IMR-90 (cell line): ENCODE measurements at regions not wholly inside any gene's neighbourhood (a gene's known extent, or its start where the extent isn't known, plus 50 kb on each side); places are given as distances from the start of the nearest gene placed in this dataset.
"Not testable (repeated sequence)": the region's sequence is repeated elsewhere in the genome, so short reads cannot be mapped to it uniquely, and the experiment has no call there.

ENCODE experiments used
- ATAC-seq: fragments of 200-7000 bp; cut with Tn5 transposase; 2 replicates; pipeline ENCODE4 v1.9.1; 2020; ENCODE audit warnings: low read depth, mild to moderate bottlenecking, moderate library complexity
- BruUV-seq: library from RNA; stranded (reverse); fragments of 400-500 nt; replicated peaks from 2 replicates; lab custom pipeline; 2021; lab: Mats Ljungman, UMichigan
- CTCF ChIA-PET: fragments of 300-600 bp; formaldehyde crosslinking; extraction: SDS; loops from one replicate; lab custom pipeline; 2021; ENCODE audit warnings: antibody characterized with exemption; lab: Yijun Ruan, JAX
- POLR2A ChIA-PET: fragments of 300-600 bp; sonication (Branson Sonifier 250); formaldehyde crosslinking; loops from one replicate; lab custom pipeline; 2022; ENCODE audit warnings: antibody characterized with exemption; ENCODE audit not compliant: unreplicated experiment; lab: Charles Lee
- DNase-seq: peaks from one replicate; pipeline ENCODE4 v3.0.0; 2013
- H2AFZ ChIP-seq: replicated peaks from 2 replicates; pipeline ENCODE3; 2013; ENCODE audit warnings: low read length, mild to moderate bottlenecking; ENCODE audit not compliant: poor library complexity
- H2AK5ac ChIP-seq: 2 replicates; pipeline ENCODE4 v1.6.1; 2013; ENCODE audit warnings: low read depth, low read length, inconsistent platforms
- H2AK9ac ChIP-seq: replicated peaks from 2 replicates; pipeline ENCODE3; 2013; ENCODE audit warnings: mild to moderate bottlenecking, low read depth, low read length, moderate library complexity; ENCODE audit not compliant: poor library complexity
- H2BK120ac ChIP-seq: 2 replicates; pipeline ENCODE4 v1.6.1; 2013; ENCODE audit warnings: low read depth, low read length, inconsistent platforms
- H2BK15ac ChIP-seq: 3 replicates; pipeline ENCODE4 v1.6.1; 2013; ENCODE audit warnings: low read depth, low read length, inconsistent platforms
- H2BK20ac ChIP-seq: 2 replicates; pipeline ENCODE4 v1.6.1; 2013; ENCODE audit warnings: low read depth, mild to moderate bottlenecking, inconsistent platforms, low read length, moderate library complexity
- H2BK5ac ChIP-seq: 2 replicates; pipeline ENCODE4 v1.6.1; 2013; ENCODE audit warnings: mild to moderate bottlenecking, low read depth, low read length, inconsistent platforms; ENCODE audit not compliant: poor library complexity, severe bottlenecking
- H3K14ac ChIP-seq: replicated peaks from 2 replicates; pipeline ENCODE4 v1.6.1; 2013; ENCODE audit warnings: low read depth, low read length, inconsistent platforms
- H3K18ac ChIP-seq: 2 replicates; pipeline ENCODE4 v1.6.1; 2013; ENCODE audit warnings: low read depth, low read length, control low read depth
- H3K23ac ChIP-seq: 2 replicates; pipeline ENCODE4 v1.6.1; 2013; ENCODE audit warnings: low read depth, low read length, inconsistent platforms
- H3K27ac ChIP-seq: 2 replicates; pipeline ENCODE4 v1.5.1; 2013; ENCODE audit warnings: mild to moderate bottlenecking, control low read depth, low read length; ENCODE audit not compliant: insufficient read depth
- H3K27me3 ChIP-seq: 2 replicates; pipeline ENCODE4 v1.6.1; 2013; ENCODE audit warnings: low read length; ENCODE audit not compliant: control insufficient read depth, insufficient read depth
- H3K36me3 ChIP-seq: 2 replicates; pipeline ENCODE4 v1.6.1; 2013; ENCODE audit warnings: low read length, mixed read lengths; ENCODE audit not compliant: control insufficient read depth, insufficient read depth
- H3K4ac ChIP-seq: 2 replicates; pipeline ENCODE4 v1.6.1; 2013; ENCODE audit warnings: low read depth, low read length, inconsistent platforms
- H3K4me1 ChIP-seq: 2 replicates; pipeline ENCODE4 v1.6.1; 2013; ENCODE audit warnings: low read length, mixed read lengths; ENCODE audit not compliant: control insufficient read depth, insufficient read depth
- H3K4me2 ChIP-seq: 2 replicates; pipeline ENCODE4 v1.6.1; 2013; ENCODE audit warnings: low read depth, mild to moderate bottlenecking, control low read depth, low read length, moderate library complexity
- H3K4me3 ChIP-seq: 2 replicates; pipeline ENCODE4 v1.5.1; 2013; ENCODE audit warnings: low read depth, mild to moderate bottlenecking, control low read depth, low read length, moderate library complexity; ENCODE audit not compliant: insufficient read depth
- H3K56ac ChIP-seq: 2 replicates; pipeline ENCODE4 v1.6.1; 2013; ENCODE audit warnings: low read length, inconsistent platforms; ENCODE audit not compliant: insufficient read depth; ENCODE audit errors: extremely low read depth
- H3K79me1 ChIP-seq, 2 experiments: 2 replicates each; pipeline ENCODE4 v1.6.1; 2013; ENCODE audit warnings: low read length in 2 of 2, inconsistent platforms in 1 of 2, low read depth in 1 of 2
- H3K9ac ChIP-seq: 2 replicates; pipeline ENCODE4 v1.6.1; 2013; ENCODE audit warnings: low read depth, low read length, control low read depth
- H3K9me1 ChIP-seq: 2 replicates; pipeline ENCODE4 v1.6.1; 2013; ENCODE audit warnings: low read length, inconsistent platforms; ENCODE audit not compliant: insufficient read depth
- H3K9me3 ChIP-seq: 2 replicates; pipeline ENCODE4 v1.6.1; 2013; ENCODE audit warnings: low read length; ENCODE audit not compliant: control insufficient read depth, insufficient read depth
- H4K20me1 ChIP-seq: 2 replicates; pipeline ENCODE4 v1.6.1; 2013; ENCODE audit warnings: low read length, inconsistent platforms; ENCODE audit not compliant: insufficient read depth
- H4K5ac ChIP-seq: 2 replicates; pipeline ENCODE4 v1.6.1; 2013; ENCODE audit warnings: mild to moderate bottlenecking, low read depth, low read length, control low read depth
- H4K8ac ChIP-seq, 2 experiments: 2 replicates each; pipeline ENCODE4 v1.6.1; 2013; ENCODE audit warnings: low read depth in 2 of 2, low read length in 2 of 2, control low read depth in 1 of 2, inconsistent platforms in 1 of 2
- H4K91ac ChIP-seq: 2 replicates; pipeline ENCODE4 v1.6.1; 2013; ENCODE audit warnings: low read depth, low read length, inconsistent platforms; ENCODE audit not compliant: insufficient read depth
- WGBS, 2 experiments: methylation state at CpG; one replicate each; pipeline versions ENCODE4 v1.1.5 to v1.1.7; 2013; ENCODE audit warnings: missing lambda C conversion rate in 2 of 2; ENCODE audit not compliant: insufficient read length in 1 of 2; ENCODE audit errors: extremely low coverage in 2 of 2; 5-methylcytosine and 5-hydroxymethylcytosine counted together
- dilution Hi-C: fragments of 300-500 bp; cut with HindIII; formaldehyde crosslinking; loops from one replicate; pipeline ENCODE4 v1.14.3; 2018; ENCODE audit warnings: low sequenced_read_pairs; ENCODE audit not compliant: unreplicated experiment
- in situ Hi-C: fragments of 300-500 bp; cut with MboI; formaldehyde crosslinking; loops from 3 replicates; pipeline ENCODE4 v1.14.3; 2019; ENCODE audit warnings: low sequenced_read_pairs, inconsistent platforms, mixed read lengths
- intact Hi-C: fragments of 100-400 bp; cut with micrococcal nuclease; formaldehyde crosslinking; loops from 2 replicates; pipeline ENCODE4 v1.10.0; 2022

GRCh38 chr2:87678742-87679173 is 69.1 kb upstream of the PLGLB2 start:
- POLR2A ChIA-PET, in situ Hi-C loops, CTCF ChIA-PET: not testable (repeated sequence)

GRCh38 chr2:87679950-87680349 is 67.9 kb upstream of the PLGLB2 start:
- H3K27ac ChIP-seq, H3K4me2 ChIP-seq, H4K5ac ChIP-seq, H2AK9ac ChIP-seq, DNase-seq, H2BK120ac ChIP-seq, H3K9me1 ChIP-seq, in situ Hi-C loops, H3K27me3 ChIP-seq, H3K9me3 ChIP-seq, CTCF ChIA-PET, intact Hi-C loops, H3K14ac ChIP-seq, H3K18ac ChIP-seq, H4K20me1 ChIP-seq, H2AK5ac ChIP-seq, H3K4me1 ChIP-seq, H3K56ac ChIP-seq, H2BK5ac ChIP-seq, H3K36me3 ChIP-seq, dilution Hi-C loops, H3K9ac ChIP-seq, POLR2A ChIA-PET, BruUV-seq, H3K4ac ChIP-seq, H2BK15ac ChIP-seq, H4K8ac ChIP-seq, H4K91ac ChIP-seq, H2BK20ac ChIP-seq, H3K23ac ChIP-seq, ATAC-seq, H3K4me3 ChIP-seq, H2AFZ ChIP-seq, H3K79me1 ChIP-seq: not testable (repeated sequence)
- WGBS, 2 experiments = no CpG with 5 or more reads among the region's 4 CpGs

More at GRCh38 chr2:87678742-87679173, 69.1 kb upstream of the PLGLB2 start:
- no CpG with 5 or more reads among the region's 6 CpGs for WGBS, 2 experiments
- H3K9me3 ChIP-seq, H4K8ac ChIP-seq, H3K36me3 ChIP-seq, H2BK20ac ChIP-seq, H2AK5ac ChIP-seq, H3K4me1 ChIP-seq, H3K27ac ChIP-seq, H2AK9ac ChIP-seq, H3K23ac ChIP-seq, H2BK120ac ChIP-seq, H3K4me2 ChIP-seq, H3K4me3 ChIP-seq, H3K27me3 ChIP-seq, BruUV-seq, H3K9ac ChIP-seq, H2BK15ac ChIP-seq, H3K14ac ChIP-seq, H3K79me1 ChIP-seq, H3K56ac ChIP-seq, H3K9me1 ChIP-seq, H2BK5ac ChIP-seq, dilution Hi-C loops, H3K4ac ChIP-seq, H3K18ac ChIP-seq, DNase-seq, H4K5ac ChIP-seq, H4K20me1 ChIP-seq, H2AFZ ChIP-seq, H4K91ac ChIP-seq, intact Hi-C loops: not testable (repeated sequence)
- ATAC-seq = peak; percentile 43
